Adrenal gland (tissue), 5 donors: ENCODE measurements at regions not wholly inside any gene's neighbourhood (a gene's known extent, or its start where the extent isn't known, plus 50 kb on each side); places are given as distances from the start of the nearest gene placed in this dataset.

Experiments
- POLR2A ChIP-seq, 2 donors: fragments of 450-650 bp; IDR thresholded peaks; one replicate each; pipeline ENCODE4 v1.6.1; 2017; ENCODE audit warnings: antibody characterized with exemption in 2 of 2, mild to moderate bottlenecking in 2 of 2, moderate library complexity in 1 of 2
- TF ChIP-seq, protein P1 (sequence below), 6 experiments: fragments of 450-650 bp in 4 of 6; fragments of 200-600 bp in 2 of 6; sonication (generic) in 1 of 6; IDR thresholded peaks; 1 replicate in 5 of 6; 2 replicates in 1 of 6; pipeline versions ENCODE4 v1.5.1 to v1.8.0; 2016 to 2021; ENCODE audit warnings: antibody characterized with exemption in 6 of 6, mild to moderate bottlenecking in 2 of 6, moderate library complexity in 1 of 6
- donor health status: DM: no; HTN: no; CAD: no.

DNA sequence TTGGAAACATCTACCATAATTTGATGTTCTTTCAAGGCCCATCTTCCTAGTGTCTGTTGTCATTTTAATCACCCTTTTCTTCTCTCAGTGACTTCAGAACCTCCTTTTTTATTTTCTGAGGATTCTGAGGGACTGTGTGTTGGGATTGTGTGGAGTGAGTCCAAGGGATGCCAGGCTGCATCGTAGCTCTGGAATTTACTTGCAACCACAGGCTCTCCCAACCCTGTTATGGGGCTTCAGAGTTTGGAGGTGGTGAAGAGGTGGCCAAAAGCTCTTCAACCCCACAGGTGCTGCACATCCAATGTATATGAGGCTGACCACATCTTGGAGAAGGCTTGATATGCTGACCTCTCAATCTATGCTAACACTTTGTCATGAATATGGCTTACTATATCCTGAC, 79.5 kb upstream of the GPR141 start:
- TF ChIP-seq POLR2A (IDR thresholded peaks at IDR 0.05): no peak
- TF ChIP-seq, protein P1, sequence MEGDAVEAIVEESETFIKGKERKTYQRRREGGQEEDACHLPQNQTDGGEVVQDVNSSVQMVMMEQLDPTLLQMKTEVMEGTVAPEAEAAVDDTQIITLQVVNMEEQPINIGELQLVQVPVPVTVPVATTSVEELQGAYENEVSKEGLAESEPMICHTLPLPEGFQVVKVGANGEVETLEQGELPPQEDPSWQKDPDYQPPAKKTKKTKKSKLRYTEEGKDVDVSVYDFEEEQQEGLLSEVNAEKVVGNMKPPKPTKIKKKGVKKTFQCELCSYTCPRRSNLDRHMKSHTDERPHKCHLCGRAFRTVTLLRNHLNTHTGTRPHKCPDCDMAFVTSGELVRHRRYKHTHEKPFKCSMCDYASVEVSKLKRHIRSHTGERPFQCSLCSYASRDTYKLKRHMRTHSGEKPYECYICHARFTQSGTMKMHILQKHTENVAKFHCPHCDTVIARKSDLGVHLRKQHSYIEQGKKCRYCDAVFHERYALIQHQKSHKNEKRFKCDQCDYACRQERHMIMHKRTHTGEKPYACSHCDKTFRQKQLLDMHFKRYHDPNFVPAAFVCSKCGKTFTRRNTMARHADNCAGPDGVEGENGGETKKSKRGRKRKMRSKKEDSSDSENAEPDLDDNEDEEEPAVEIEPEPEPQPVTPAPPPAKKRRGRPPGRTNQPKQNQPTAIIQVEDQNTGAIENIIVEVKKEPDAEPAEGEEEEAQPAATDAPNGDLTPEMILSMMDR (IDR thresholded peaks at IDR 0.05): no peak
